ENCODE measurements at regions not wholly inside any gene's neighbourhood (a gene's known extent, or its start where the extent isn't known, plus 50 kb on each side); places are given as distances from the start of the nearest gene placed in this dataset.

DNA sequence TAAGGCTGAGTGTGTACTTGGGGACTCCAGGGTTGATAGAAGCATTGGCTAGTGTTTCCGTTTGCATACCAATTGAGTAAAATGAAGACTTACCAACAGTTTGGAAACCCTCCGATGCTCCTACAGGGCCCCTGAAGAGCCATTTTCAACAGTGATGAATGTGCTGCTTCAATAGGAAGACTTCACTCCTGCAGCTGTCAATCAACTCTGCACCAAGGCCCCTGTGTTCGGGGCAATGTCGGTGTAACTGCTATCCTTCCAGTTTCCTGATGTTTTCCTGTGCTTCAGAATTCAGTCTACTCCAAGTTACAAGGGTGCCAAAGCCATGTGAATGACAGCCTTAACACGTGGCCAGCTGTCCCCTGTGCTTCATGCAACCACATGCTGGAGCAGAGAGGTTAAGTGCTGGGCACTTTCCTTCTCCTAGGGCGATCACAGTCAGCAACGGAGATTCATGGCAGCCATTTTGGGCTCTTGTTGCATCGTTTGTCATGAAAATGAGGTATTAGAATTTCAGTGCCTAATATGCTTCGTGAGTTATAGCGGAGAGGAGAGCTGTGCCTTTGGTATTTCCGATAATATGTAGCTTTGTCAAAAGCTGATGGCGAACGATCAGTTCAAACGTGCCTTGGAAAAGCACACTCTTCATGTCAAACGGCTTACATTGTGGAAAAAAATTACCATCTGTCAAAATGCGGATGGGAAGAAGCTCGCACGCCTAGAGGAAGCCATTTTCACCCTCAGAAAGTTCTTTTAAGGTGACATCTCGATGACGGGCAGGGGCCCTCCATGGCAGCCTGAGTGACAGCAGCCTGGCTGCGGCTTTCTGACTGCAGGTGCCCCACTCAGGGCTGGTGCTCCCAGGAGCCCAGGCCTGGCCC, 287.8 kb downstream of the ACTR3B start:
- no peak for TF ChIP-seq SNAI2 (CRISPR knock-in tag; IDR thresholded peaks at IDR 0.05)
- no peak for TF ChIP-seq BACH2 (CRISPR knock-in tag; IDR thresholded peaks at IDR 0.05; ENCODE audit: borderline replicate concordance)
- TF ChIP-seq RARB (CRISPR knock-in tag; IDR thresholded peaks at IDR 0.05) = no peak
- TF ChIP-seq, protein P1, sequence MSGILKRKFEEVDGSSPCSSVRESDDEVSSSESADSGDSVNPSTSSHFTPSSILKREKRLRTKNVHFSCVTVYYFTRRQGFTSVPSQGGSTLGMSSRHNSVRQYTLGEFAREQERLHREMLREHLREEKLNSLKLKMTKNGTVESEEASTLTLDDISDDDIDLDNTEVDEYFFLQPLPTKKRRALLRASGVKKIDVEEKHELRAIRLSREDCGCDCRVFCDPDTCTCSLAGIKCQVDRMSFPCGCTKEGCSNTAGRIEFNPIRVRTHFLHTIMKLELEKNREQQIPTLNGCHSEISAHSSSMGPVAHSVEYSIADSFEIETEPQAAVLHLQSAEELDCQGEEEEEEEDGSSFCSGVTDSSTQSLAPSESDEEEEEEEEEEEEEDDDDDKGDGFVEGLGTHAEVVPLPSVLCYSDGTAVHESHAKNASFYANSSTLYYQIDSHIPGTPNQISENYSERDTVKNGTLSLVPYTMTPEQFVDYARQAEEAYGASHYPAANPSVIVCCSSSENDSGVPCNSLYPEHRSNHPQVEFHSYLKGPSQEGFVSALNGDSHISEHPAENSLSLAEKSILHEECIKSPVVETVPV (CRISPR knock-in tag; IDR thresholded peaks at IDR 0.05) = no peak
- TF ChIP-seq, protein P2, sequence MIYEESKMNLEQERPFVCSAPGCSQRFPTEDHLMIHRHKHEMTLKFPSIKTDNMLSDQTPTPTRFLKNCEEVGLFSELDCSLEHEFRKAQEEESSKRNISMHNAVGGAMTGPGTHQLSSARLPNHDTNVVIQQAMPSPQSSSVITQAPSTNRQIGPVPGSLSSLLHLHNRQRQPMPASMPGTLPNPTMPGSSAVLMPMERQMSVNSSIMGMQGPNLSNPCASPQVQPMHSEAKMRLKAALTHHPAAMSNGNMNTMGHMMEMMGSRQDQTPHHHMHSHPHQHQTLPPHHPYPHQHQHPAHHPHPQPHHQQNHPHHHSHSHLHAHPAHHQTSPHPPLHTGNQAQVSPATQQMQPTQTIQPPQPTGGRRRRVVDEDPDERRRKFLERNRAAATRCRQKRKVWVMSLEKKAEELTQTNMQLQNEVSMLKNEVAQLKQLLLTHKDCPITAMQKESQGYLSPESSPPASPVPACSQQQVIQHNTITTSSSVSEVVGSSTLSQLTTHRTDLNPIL (CRISPR knock-in tag; IDR thresholded peaks at IDR 0.05; ENCODE audit: low read depth) = no peak
- TF ChIP-seq ARNTL (CRISPR knock-in tag; IDR thresholded peaks at IDR 0.05; ENCODE audit: borderline replicate concordance, low read depth) = no peak
- no peak for TF ChIP-seq PATZ1 (CRISPR knock-in tag; IDR thresholded peaks at IDR 0.05; ENCODE audit: borderline replicate concordance)
- TF ChIP-seq TOX (CRISPR knock-in tag; IDR thresholded peaks at IDR 0.05; ENCODE audit: borderline replicate concordance) = no peak
- TF ChIP-seq, protein P3, sequence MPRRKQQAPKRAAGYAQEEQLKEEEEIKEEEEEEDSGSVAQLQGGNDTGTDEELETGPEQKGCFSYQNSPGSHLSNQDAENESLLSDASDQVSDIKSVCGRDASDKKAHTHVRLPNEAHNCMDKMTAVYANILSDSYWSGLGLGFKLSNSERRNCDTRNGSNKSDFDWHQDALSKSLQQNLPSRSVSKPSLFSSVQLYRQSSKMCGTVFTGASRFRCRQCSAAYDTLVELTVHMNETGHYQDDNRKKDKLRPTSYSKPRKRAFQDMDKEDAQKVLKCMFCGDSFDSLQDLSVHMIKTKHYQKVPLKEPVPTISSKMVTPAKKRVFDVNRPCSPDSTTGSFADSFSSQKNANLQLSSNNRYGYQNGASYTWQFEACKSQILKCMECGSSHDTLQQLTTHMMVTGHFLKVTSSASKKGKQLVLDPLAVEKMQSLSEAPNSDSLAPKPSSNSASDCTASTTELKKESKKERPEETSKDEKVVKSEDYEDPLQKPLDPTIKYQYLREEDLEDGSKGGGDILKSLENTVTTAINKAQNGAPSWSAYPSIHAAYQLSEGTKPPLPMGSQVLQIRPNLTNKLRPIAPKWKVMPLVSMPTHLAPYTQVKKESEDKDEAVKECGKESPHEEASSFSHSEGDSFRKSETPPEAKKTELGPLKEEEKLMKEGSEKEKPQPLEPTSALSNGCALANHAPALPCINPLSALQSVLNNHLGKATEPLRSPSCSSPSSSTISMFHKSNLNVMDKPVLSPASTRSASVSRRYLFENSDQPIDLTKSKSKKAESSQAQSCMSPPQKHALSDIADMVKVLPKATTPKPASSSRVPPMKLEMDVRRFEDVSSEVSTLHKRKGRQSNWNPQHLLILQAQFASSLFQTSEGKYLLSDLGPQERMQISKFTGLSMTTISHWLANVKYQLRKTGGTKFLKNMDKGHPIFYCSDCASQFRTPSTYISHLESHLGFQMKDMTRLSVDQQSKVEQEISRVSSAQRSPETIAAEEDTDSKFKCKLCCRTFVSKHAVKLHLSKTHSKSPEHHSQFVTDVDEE (CRISPR knock-in tag; IDR thresholded peaks at IDR 0.05) = no peak
- TF ChIP-seq ZFP3 (CRISPR knock-in tag; IDR thresholded peaks at IDR 0.05) = no peak
- TF ChIP-seq ZNF8 (CRISPR knock-in tag; IDR thresholded peaks at IDR 0.05) = no peak
- TF ChIP-seq ESRRG (CRISPR knock-in tag; IDR thresholded peaks at IDR 0.05) = no peak
- TF ChIP-seq, protein P4, sequence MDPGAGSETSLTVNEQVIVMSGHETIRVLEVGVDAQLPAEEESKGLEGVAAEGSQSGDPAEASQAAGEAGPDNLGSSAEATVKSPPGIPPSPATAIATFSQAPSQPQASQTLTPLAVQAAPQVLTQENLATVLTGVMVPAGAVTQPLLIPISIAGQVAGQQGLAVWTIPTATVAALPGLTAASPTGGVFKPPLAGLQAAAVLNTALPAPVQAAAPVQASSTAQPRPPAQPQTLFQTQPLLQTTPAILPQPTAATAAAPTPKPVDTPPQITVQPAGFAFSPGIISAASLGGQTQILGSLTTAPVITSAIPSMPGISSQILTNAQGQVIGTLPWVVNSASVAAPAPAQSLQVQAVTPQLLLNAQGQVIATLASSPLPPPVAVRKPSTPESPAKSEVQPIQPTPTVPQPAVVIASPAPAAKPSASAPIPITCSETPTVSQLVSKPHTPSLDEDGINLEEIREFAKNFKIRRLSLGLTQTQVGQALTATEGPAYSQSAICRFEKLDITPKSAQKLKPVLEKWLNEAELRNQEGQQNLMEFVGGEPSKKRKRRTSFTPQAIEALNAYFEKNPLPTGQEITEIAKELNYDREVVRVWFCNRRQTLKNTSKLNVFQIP (CRISPR knock-in tag; IDR thresholded peaks at IDR 0.05; ENCODE audit: borderline replicate concordance, low read depth) = no peak
- TF ChIP-seq GLIS3 (CRISPR knock-in tag; IDR thresholded peaks at IDR 0.05) = no peak
- TF ChIP-seq ZC3H10 (CRISPR knock-in tag; IDR thresholded peaks at IDR 0.05) = no peak
- no peak for TF ChIP-seq PPARA (CRISPR knock-in tag; IDR thresholded peaks at IDR 0.05; ENCODE audit: borderline replicate concordance)
- no peak for TF ChIP-seq ZNF565 (CRISPR knock-in tag; conservative IDR thresholded peaks at IDR 0.05; ENCODE audit: low read depth)
- no peak for TF ChIP-seq ZNF70 (CRISPR knock-in tag; IDR thresholded peaks at IDR 0.05)
- TF ChIP-seq ISL1 (CRISPR knock-in tag; IDR thresholded peaks at IDR 0.05) = no peak
- ATAC-seq = no peak

- ATAC-seq = no peak
- TF ChIP-seq RARB (CRISPR knock-in tag; IDR thresholded peaks at IDR 0.05) (no peak), ZNF565 (CRISPR knock-in tag; conservative IDR thresholded peaks at IDR 0.05; ENCODE audit: low read depth) (no peak), TCF4 (CRISPR knock-in tag; IDR thresholded peaks at IDR 0.05; ENCODE audit: borderline replicate concordance) (no peak), ZNF70 (CRISPR knock-in tag; IDR thresholded peaks at IDR 0.05) (no peak)
Observed at GRCh38 chr7:153052206-153052605, 292.7 kb downstream of the ACTR3B start.

Measured in SK-N-SH treated with all-trans-retinoic acid at 6 μM for 48 hours (cell line).